H9 (cell line): ENCODE measurements at regions not wholly inside any gene's neighbourhood (a gene's known extent, or its start where the extent isn't known, plus 50 kb on each side); places are given as distances from the start of the nearest gene placed in this dataset.

ENCODE experiments used
- DNase-seq: peaks from one replicate; pipeline ENCODE4 v3.0.0-alpha.2; 2017
- H2AFZ ChIP-seq: one replicate; pipeline ENCODE4 v1.6.1; 2013; ENCODE audit warnings: mild to moderate bottlenecking, low read length, control low read depth, moderate library complexity
- H2AK5ac ChIP-seq: 2 replicates; pipeline ENCODE4 v1.6.1; 2013; ENCODE audit warnings: low read length, control low read depth, mixed read lengths; ENCODE audit not compliant: insufficient read length
- H2BK120ac ChIP-seq: one replicate; pipeline ENCODE4 v1.6.1; 2013; ENCODE audit warnings: low read depth, mild to moderate bottlenecking, low read length, control low read depth, inconsistent platforms; ENCODE audit not compliant: poor library complexity, severe bottlenecking
- H2BK12ac ChIP-seq: 2 replicates; pipeline ENCODE4 v1.6.1; 2013; ENCODE audit warnings: low read length, control low read depth, mixed read lengths, low read depth; ENCODE audit not compliant: insufficient read length
- H2BK15ac ChIP-seq: 2 replicates; pipeline ENCODE4 v1.6.1; 2013; ENCODE audit warnings: low read depth, low read length, control low read depth
- H2BK20ac ChIP-seq: one replicate; pipeline ENCODE4 v1.6.1; 2013; ENCODE audit warnings: low read depth, mild to moderate bottlenecking, low read length, control low read depth, inconsistent platforms; ENCODE audit not compliant: poor library complexity, severe bottlenecking
- H2BK5ac ChIP-seq: 2 replicates; pipeline ENCODE4 v1.6.1; 2013; ENCODE audit warnings: low read length, control low read depth, mixed read lengths; ENCODE audit not compliant: insufficient read length
- H3K14ac ChIP-seq: 2 replicates; pipeline ENCODE4 v1.6.1; 2013; ENCODE audit warnings: low read length, control low read depth; ENCODE audit not compliant: insufficient read depth
- H3K18ac ChIP-seq: 2 replicates; pipeline ENCODE4 v1.6.1; 2013; ENCODE audit warnings: low read depth, mild to moderate bottlenecking, mixed read lengths, low read length, control low read depth; ENCODE audit not compliant: insufficient read length
- H3K23ac ChIP-seq: 2 replicates; pipeline ENCODE4 v1.6.1; 2013; ENCODE audit warnings: low read length, control low read depth, mixed read lengths, low read depth; ENCODE audit not compliant: insufficient read length
- H3K23me2 ChIP-seq: 2 replicates; pipeline ENCODE4 v1.6.1; 2013; ENCODE audit warnings: low read depth, mild to moderate bottlenecking, mixed read lengths, low read length, control low read depth; ENCODE audit not compliant: insufficient read length, poor library complexity, severe bottlenecking
- H3K27ac ChIP-seq: 2 replicates; pipeline ENCODE4 v1.5.1; 2013; ENCODE audit warnings: low read length, control low read depth, mixed read lengths, low read depth; ENCODE audit not compliant: insufficient read length
- H3K27me3 ChIP-seq: 2 replicates; pipeline ENCODE4 v1.6.1; 2013; ENCODE audit warnings: low read length, control low read depth, inconsistent platforms; ENCODE audit not compliant: insufficient read depth
- H3K4ac ChIP-seq: 2 replicates; pipeline ENCODE4 v1.6.1; 2013; ENCODE audit warnings: low read depth, mild to moderate bottlenecking, control low read depth, inconsistent platforms, low read length, moderate library complexity
- H3K4me1 ChIP-seq: 2 replicates; pipeline ENCODE4 v1.6.1; 2013; ENCODE audit warnings: low read length, control low read depth, inconsistent platforms; ENCODE audit not compliant: insufficient read depth
- H3K4me2 ChIP-seq: 2 replicates; pipeline ENCODE4 v1.6.1; 2013; ENCODE audit warnings: low read length, control low read depth, mixed read lengths; ENCODE audit not compliant: insufficient read length, insufficient read depth
- H3K56ac ChIP-seq: 2 replicates; pipeline ENCODE4 v1.6.1; 2013; ENCODE audit warnings: low read depth, mild to moderate bottlenecking, mixed read lengths, low read length, control low read depth; ENCODE audit not compliant: insufficient read length
- H3K79me1 ChIP-seq: 2 replicates; pipeline ENCODE4 v1.6.1; 2013; ENCODE audit warnings: low read depth, mild to moderate bottlenecking, moderate library complexity, low read length, control low read depth, inconsistent platforms; ENCODE audit not compliant: insufficient read depth, poor library complexity, severe bottlenecking
- H3K79me2 ChIP-seq: 2 replicates; pipeline ENCODE4 v1.6.1; 2013; ENCODE audit warnings: low read length, control low read depth, inconsistent platforms; ENCODE audit not compliant: insufficient read depth
- H3K9ac ChIP-seq: 2 replicates; pipeline ENCODE4 v1.6.1; 2013; ENCODE audit warnings: low read length, control low read depth, mixed read lengths; ENCODE audit not compliant: insufficient read length; ENCODE audit errors: extremely low read depth
- H3K9me3 ChIP-seq: one replicate; pipeline ENCODE4 v1.6.1; 2013; ENCODE audit warnings: low read depth, low read length, inconsistent platforms; ENCODE audit not compliant: control insufficient read depth
- H3T11ph ChIP-seq: one replicate; pipeline ENCODE4 v1.6.1; 2013; ENCODE audit warnings: mild to moderate bottlenecking, low read length, control low read depth, inconsistent platforms
- H4K20me1 ChIP-seq: one replicate; pipeline ENCODE4 v1.6.1; 2013; ENCODE audit not compliant: control insufficient read depth, insufficient read length, insufficient read depth
- H4K5ac ChIP-seq: 2 replicates; pipeline ENCODE4 v1.6.1; 2013; ENCODE audit warnings: low read depth, mild to moderate bottlenecking, mixed read lengths, low read length, control low read depth; ENCODE audit not compliant: insufficient read length
- H4K8ac ChIP-seq: replicated peaks from 2 replicates; pipeline ENCODE4 v1.6.1; 2013; ENCODE audit warnings: low read length, control low read depth, mixed read lengths, low read depth; ENCODE audit not compliant: insufficient read length
- H4K91ac ChIP-seq: 2 replicates; pipeline ENCODE4 v1.6.1; 2013; ENCODE audit warnings: low read depth, mild to moderate bottlenecking, moderate library complexity, mixed read lengths, low read length, control low read depth; ENCODE audit not compliant: insufficient read length
- H3K27ac Mint-ChIP-seq, 3 experiments: 2 replicates in 2 of 3; 3 replicates in 1 of 3; pipeline ENCODE4 v1.8.0; 2020 to 2021; ENCODE audit warnings: mixed read lengths in 3 of 3, mild to moderate bottlenecking in 1 of 3, moderate library complexity in 1 of 3
- H3K27me3 Mint-ChIP-seq: 2 replicates; pipeline ENCODE4 v1.8.0; 2021; ENCODE audit warnings: low read depth, mild to moderate bottlenecking, moderate library complexity, mixed read lengths
- H3K36me3 Mint-ChIP-seq, 3 experiments: 2 replicates in 2 of 3; 3 replicates in 1 of 3; pipeline ENCODE4 v1.8.0; 2020 to 2021; ENCODE audit warnings: low read depth in 3 of 3, mixed read lengths in 3 of 3; ENCODE audit not compliant: insufficient read depth in 1 of 3
- H3K4me1 Mint-ChIP-seq, 2 experiments: 2 replicates each; pipeline ENCODE4 v1.8.0; 2020; ENCODE audit warnings: mixed read lengths in 2 of 2
- H3K4me3 Mint-ChIP-seq, 2 experiments: 2 replicates in 1 of 2; 3 replicates in 1 of 2; pipeline ENCODE4 v1.8.0; 2020 to 2021; ENCODE audit warnings: mild to moderate bottlenecking in 2 of 2, mixed read lengths in 2 of 2, moderate library complexity in 1 of 2
- H3K9me3 Mint-ChIP-seq, 2 experiments: 2 replicates in 1 of 2; 3 replicates in 1 of 2; pipeline ENCODE4 v1.8.0; 2020; ENCODE audit warnings: mild to moderate bottlenecking in 2 of 2, mixed read lengths in 2 of 2, moderate library complexity in 1 of 2
- CTCF ChIP-seq: fragments of 200-600 bp; sonication (generic); conservative IDR thresholded peaks from 3 replicates; pipeline ENCODE4 v1.8.0; 2021; ENCODE audit warnings: antibody characterized with exemption, mild to moderate bottlenecking
- WGBS: extraction: QIAGEN DNeasy Blood & Tissue Kit; methylation state at CpG from one replicate; pipeline ENCODE4 v1.1.7; 2013; ENCODE audit warnings: missing lambda C conversion rate, low lambda C conversion rate, mixed read lengths; ENCODE audit not compliant: insufficient read length; ENCODE audit errors: extremely low coverage; 5-methylcytosine and 5-hydroxymethylcytosine counted together

- H3K56ac ChIP-seq: no peak overlapping the region
- no peak overlapping the region for H2BK120ac ChIP-seq
- no peak overlapping the region for H4K5ac ChIP-seq
- H3K27me3 ChIP-seq: no peaks in the 10 kb centered on the region; the same call in 1 of the 2 replicates
- no CpG with 5 or more reads among the region's 3 CpGs for WGBS
- no peaks in the 10 kb centered on the region for H4K20me1 ChIP-seq
- H3K79me2 ChIP-seq: no peaks in the 10 kb centered on the region
- no peak overlapping the region for H3K14ac ChIP-seq
- no peak overlapping the region for H3K4me2 ChIP-seq
- H2AK5ac ChIP-seq: no peak overlapping the region
- peaks cover 6% of the 10 kb centered on the region; the same call in 1 of the 2 replicates for H3K4me1 ChIP-seq
- H3T11ph ChIP-seq: no peak overlapping the region
- no peak overlapping the region for H3K27ac ChIP-seq
- H3K23ac ChIP-seq: no peak overlapping the region
- H3K4me3 Mint-ChIP-seq: no peak overlapping the region
- H3K27me3 Mint-ChIP-seq: no peaks in the 10 kb centered on the region
- no peak overlapping the region for H2BK15ac ChIP-seq
- no peak for DNase-seq
- no peaks in the 10 kb centered on the region for H3K79me1 ChIP-seq
- no peak overlapping the region for H2BK12ac ChIP-seq
- no peaks in the 10 kb centered on the region for H3K9me3 Mint-ChIP-seq
- no peak overlapping the region for H3K27ac Mint-ChIP-seq
- no peak overlapping the region for H3K9ac ChIP-seq
- no peaks in the 10 kb centered on the region for H3K23me2 ChIP-seq
- H3K4me1 Mint-ChIP-seq: peaks cover 2 to 3% of the 10 kb centered on the region in 2 experiments; a peak in 3 of 4 replicates
- H4K91ac ChIP-seq: no peak overlapping the region
- no peak overlapping the region for H2BK5ac ChIP-seq
- H2AFZ ChIP-seq: no peak overlapping the region
- no peak overlapping the region for H2BK20ac ChIP-seq
- no peaks in the 10 kb centered on the region for H3K9me3 ChIP-seq
- H3K4ac ChIP-seq: no peak overlapping the region
- no peaks in the 10 kb centered on the region for H3K36me3 Mint-ChIP-seq
- H3K18ac ChIP-seq: no peak overlapping the region
- H4K8ac ChIP-seq: no peak overlapping the region
- TF ChIP-seq CTCF: no peak
Measured at GRCh38 chr6:151721146-151721545, 86.3 kb upstream of the ESR1 start.
